H1 (cell line): ENCODE measurements at regions not wholly inside any gene's neighbourhood (a gene's known extent, or its start where the extent isn't known, plus 50 kb on each side); places are given as distances from the start of the nearest gene placed in this dataset.

Experiments used
- BCL11A ChIP-seq, 2 experiments: IDR thresholded peaks; one replicate each; pipeline ENCODE4 v1.6.1; 2011; ENCODE audit warnings: low read depth in 2 of 2, low read length in 2 of 2, mild to moderate bottlenecking in 2 of 2
- NRF1 ChIP-seq: IDR thresholded peaks from 2 replicates; pipeline ENCODE4 v1.6.1; 2011; ENCODE audit warnings: mild to moderate bottlenecking, low read depth, low read length, improper control_type of control experiment
- RAD21 ChIP-seq, 2 experiments: IDR thresholded peaks in 1 of 2; conservative IDR thresholded peaks in 1 of 2; 2 replicates each; pipeline ENCODE4 v1.6.1; 2011; ENCODE audit warnings: low read depth in 2 of 2, low read length in 2 of 2, improper control_type of control experiment in 1 of 2, inconsistent platforms in 1 of 2, mild to moderate bottlenecking in 1 of 2, moderate library complexity in 1 of 2
- SP2 ChIP-seq: IDR thresholded peaks from 2 replicates; pipeline ENCODE4 v1.6.1; 2012; ENCODE audit warnings: mild to moderate bottlenecking, low read length, inconsistent platforms
- SUZ12 ChIP-seq: fragments of 200-600 bp; sonication (generic); IDR thresholded peaks from 2 replicates; pipeline ENCODE4 v1.6.1; 2012; ENCODE audit warnings: mild to moderate bottlenecking, inconsistent platforms, low read length, moderate library complexity, mixed read lengths

GRCh38 chr18:77571743-77572142, 322.1 kb downstream of the GALR1 start (continued):
- TF ChIP-seq NRF1 (no peak), SUZ12 (no peak), RAD21 (IDR thresholded peaks at IDR 0.05 in 1 of 2, conservative IDR thresholded peaks at IDR 0.05 in 1 of 2; ENCODE audit: low read depth in 2 of 2, low read length in 2 of 2) (no peak), SP2 (no peak), BCL11A (IDR thresholded peaks at IDR 0.05; ENCODE audit: low read depth in 2 of 2, low read length in 2 of 2) (no peak)
